Uterus (tissue), 2 donors: ENCODE measurements at regions not wholly inside any gene's neighbourhood (a gene's known extent, or its start where the extent isn't known, plus 50 kb on each side); places are given as distances from the start of the nearest gene placed in this dataset.

Experiments used
- POLR2A ChIP-seq, 2 donors: fragments of 450-650 bp; IDR thresholded peaks; one replicate each; pipeline ENCODE4 v1.6.1; 2016; ENCODE audit warnings: antibody characterized with exemption in 2 of 2, mild to moderate bottlenecking in 1 of 2, moderate library complexity in 1 of 2
- TF ChIP-seq, protein P1 (sequence below), 4 experiments: fragments of 200-600 bp in 2 of 4; fragments of 450-650 bp in 2 of 4; sonication (generic) in 2 of 4; IDR thresholded peaks; one replicate each; pipeline ENCODE4 v1.5.1; 2016 to 2019; ENCODE audit warnings: antibody characterized with exemption in 4 of 4, mild to moderate bottlenecking in 2 of 4, moderate library complexity in 1 of 4

DNA sequence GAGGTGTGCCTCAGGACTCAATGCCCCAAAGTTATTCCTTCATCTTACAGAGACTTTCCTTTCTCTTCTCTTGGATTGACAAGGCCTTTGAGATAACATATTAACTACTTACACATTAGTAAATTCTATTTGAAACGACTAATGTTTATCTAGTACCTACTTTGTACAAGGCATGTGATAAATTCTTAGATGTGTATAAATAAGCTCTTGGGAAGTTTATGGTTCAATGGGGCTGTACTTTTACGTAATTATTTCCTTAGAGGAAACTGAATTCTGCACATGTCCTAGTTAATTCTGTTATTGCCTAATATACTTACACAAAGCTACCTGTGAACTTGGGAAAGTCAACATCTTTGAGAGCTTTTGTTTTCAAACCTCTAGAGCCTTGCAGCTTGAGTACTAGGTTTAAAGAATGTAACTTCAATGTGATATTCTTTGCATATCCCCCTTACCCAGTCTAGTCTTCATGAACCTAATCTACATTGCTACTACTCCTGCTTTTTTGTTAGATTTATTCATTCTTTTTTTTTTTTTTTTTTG lies 58.5 kb upstream of the RAP2B start:
- TF ChIP-seq, protein P1, sequence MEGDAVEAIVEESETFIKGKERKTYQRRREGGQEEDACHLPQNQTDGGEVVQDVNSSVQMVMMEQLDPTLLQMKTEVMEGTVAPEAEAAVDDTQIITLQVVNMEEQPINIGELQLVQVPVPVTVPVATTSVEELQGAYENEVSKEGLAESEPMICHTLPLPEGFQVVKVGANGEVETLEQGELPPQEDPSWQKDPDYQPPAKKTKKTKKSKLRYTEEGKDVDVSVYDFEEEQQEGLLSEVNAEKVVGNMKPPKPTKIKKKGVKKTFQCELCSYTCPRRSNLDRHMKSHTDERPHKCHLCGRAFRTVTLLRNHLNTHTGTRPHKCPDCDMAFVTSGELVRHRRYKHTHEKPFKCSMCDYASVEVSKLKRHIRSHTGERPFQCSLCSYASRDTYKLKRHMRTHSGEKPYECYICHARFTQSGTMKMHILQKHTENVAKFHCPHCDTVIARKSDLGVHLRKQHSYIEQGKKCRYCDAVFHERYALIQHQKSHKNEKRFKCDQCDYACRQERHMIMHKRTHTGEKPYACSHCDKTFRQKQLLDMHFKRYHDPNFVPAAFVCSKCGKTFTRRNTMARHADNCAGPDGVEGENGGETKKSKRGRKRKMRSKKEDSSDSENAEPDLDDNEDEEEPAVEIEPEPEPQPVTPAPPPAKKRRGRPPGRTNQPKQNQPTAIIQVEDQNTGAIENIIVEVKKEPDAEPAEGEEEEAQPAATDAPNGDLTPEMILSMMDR (IDR thresholded peaks at IDR 0.05): no peak
- no peak for TF ChIP-seq POLR2A (IDR thresholded peaks at IDR 0.05)
